ENCODE measurements at regions not wholly inside any gene's neighbourhood (a gene's known extent, or its start where the extent isn't known, plus 50 kb on each side); places are given as distances from the start of the nearest gene placed in this dataset.

- DNase-seq (no peak), ATAC-seq (ENCODE audit: poor library complexity) (no peak)
- no peak overlapping the region for H3K4me3 Mint-ChIP-seq
- no peaks in the 10 kb centered on the region for H3K27me3 Mint-ChIP-seq
- intact Hi-C loops (cut with DNase I, micrococcal nuclease) = no loop called here
- H3K9me3 Mint-ChIP-seq = no peaks in the 10 kb centered on the region
- ChIA-PET POLR2A (no interaction called here), CTCF (no interaction called here)
- H3K4me1 Mint-ChIP-seq (ENCODE audit: low read depth) = peaks cover 5% of the 10 kb centered on the region
- Histone ChIP-seq H3K4me3 (ENCODE audit: low read length) (no peak overlapping the region), H3K9me3 (ENCODE audit: control insufficient read depth in 1 of 2, insufficient read depth in 1 of 2, low read length in 2 of 2) (no peaks in the 10 kb centered on the region), H3K27ac (ENCODE audit: low read depth in 1 of 2, low read length in 2 of 2) (no peak overlapping the region), H3K27me3 (ENCODE audit: control insufficient read depth in 1 of 2, insufficient read depth in 2 of 2, low read length in 2 of 2) (no peaks in the 10 kb centered on the region), H3K4me1 (ENCODE audit: insufficient read depth, low read length) (no peaks in the 10 kb centered on the region), H3K36me3 (ENCODE audit: insufficient read depth, low read length) (no peaks in the 10 kb centered on the region)
- TF ChIP-seq, protein P1, sequence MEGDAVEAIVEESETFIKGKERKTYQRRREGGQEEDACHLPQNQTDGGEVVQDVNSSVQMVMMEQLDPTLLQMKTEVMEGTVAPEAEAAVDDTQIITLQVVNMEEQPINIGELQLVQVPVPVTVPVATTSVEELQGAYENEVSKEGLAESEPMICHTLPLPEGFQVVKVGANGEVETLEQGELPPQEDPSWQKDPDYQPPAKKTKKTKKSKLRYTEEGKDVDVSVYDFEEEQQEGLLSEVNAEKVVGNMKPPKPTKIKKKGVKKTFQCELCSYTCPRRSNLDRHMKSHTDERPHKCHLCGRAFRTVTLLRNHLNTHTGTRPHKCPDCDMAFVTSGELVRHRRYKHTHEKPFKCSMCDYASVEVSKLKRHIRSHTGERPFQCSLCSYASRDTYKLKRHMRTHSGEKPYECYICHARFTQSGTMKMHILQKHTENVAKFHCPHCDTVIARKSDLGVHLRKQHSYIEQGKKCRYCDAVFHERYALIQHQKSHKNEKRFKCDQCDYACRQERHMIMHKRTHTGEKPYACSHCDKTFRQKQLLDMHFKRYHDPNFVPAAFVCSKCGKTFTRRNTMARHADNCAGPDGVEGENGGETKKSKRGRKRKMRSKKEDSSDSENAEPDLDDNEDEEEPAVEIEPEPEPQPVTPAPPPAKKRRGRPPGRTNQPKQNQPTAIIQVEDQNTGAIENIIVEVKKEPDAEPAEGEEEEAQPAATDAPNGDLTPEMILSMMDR (IDR thresholded peaks at IDR 0.05) = no peak
- no peak overlapping the region for H3K27ac Mint-ChIP-seq
- no peaks in the 10 kb centered on the region for H3K36me3 Mint-ChIP-seq (ENCODE audit: low read depth)
Observed at GRCh38 chr13:32905864-32906180, 110.4 kb upstream of the KL start.

DNA sequence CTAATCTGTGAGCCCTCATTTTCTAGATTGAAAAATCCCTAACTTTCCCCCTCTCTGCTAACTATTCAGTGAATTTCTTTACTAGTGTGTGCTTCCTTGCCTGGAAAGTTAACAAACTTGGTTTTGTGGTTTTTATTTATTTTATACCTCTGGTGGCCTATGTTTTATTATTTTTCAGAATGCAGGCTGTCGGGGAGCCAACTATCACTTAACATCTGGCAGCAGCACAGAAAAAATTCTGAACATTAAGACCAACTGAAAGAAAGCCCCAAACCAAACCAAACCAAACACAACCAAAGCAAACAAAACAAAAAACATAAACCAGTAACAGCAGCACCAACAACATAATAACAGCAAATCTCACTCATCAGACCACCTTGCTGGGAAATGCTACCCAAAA lies 109.0 kb upstream of the KL start:
- Mint-ChIP-seq H3K27ac (no peak overlapping the region), H3K9me3 (no peaks in the 10 kb centered on the region), H3K27me3 (no peaks in the 10 kb centered on the region), H3K4me3 (no peak overlapping the region), H3K4me1 (ENCODE audit: low read depth) (peaks cover 5% of the 10 kb centered on the region), H3K36me3 (ENCODE audit: low read depth) (no peaks in the 10 kb centered on the region)
- Histone ChIP-seq H3K36me3 (ENCODE audit: insufficient read depth, low read length) (no peaks in the 10 kb centered on the region), H3K9me3 (ENCODE audit: control insufficient read depth in 1 of 2, insufficient read depth in 1 of 2, low read length in 2 of 2) (no peaks in the 10 kb centered on the region), H3K4me1 (ENCODE audit: insufficient read depth, low read length) (no peaks in the 10 kb centered on the region), H3K27ac (ENCODE audit: low read depth in 1 of 2, low read length in 2 of 2) (no peak overlapping the region), H3K27me3 (ENCODE audit: control insufficient read depth in 1 of 2, insufficient read depth in 2 of 2, low read length in 2 of 2) (no peaks in the 10 kb centered on the region), H3K4me3 (ENCODE audit: low read length) (no peak overlapping the region)
- ATAC-seq (ENCODE audit: poor library complexity) (no peak), DNase-seq (no peak)
- TF ChIP-seq, protein P1 (IDR thresholded peaks at IDR 0.05) = no peak
- intact Hi-C loops (cut with DNase I, micrococcal nuclease) = no loop called here
- ChIA-PET CTCF (no interaction called here), POLR2A (no interaction called here)

GRCh38 chr13:32910530-32910929 lies 105.7 kb upstream of the KL start:
- Mint-ChIP-seq H3K36me3 (ENCODE audit: low read depth) (no peaks in the 10 kb centered on the region), H3K27me3 (peaks cover 8% of the 10 kb centered on the region), H3K27ac (no peak overlapping the region), H3K4me3 (no peak overlapping the region), H3K4me1 (ENCODE audit: low read depth) (peaks cover under 1% of the 10 kb centered on the region), H3K9me3 (no peaks in the 10 kb centered on the region)
- ChIA-PET POLR2A (no interaction called here), CTCF (no interaction called here)
- intact Hi-C loops (cut with DNase I, micrococcal nuclease) = no loop called here
- ATAC-seq (ENCODE audit: poor library complexity) (no peak), DNase-seq (no peak)
- Histone ChIP-seq H3K4me3 (ENCODE audit: low read length) (no peak overlapping the region), H3K36me3 (ENCODE audit: insufficient read depth, low read length) (no peaks in the 10 kb centered on the region), H3K9me3 (ENCODE audit: control insufficient read depth in 1 of 2, insufficient read depth in 1 of 2, low read length in 2 of 2) (no peaks in the 10 kb centered on the region), H3K27ac (ENCODE audit: low read depth in 1 of 2, low read length in 2 of 2) (no peak overlapping the region), H3K4me1 (ENCODE audit: insufficient read depth, low read length) (no peaks in the 10 kb centered on the region), H3K27me3 (ENCODE audit: control insufficient read depth in 1 of 2, insufficient read depth in 2 of 2, low read length in 2 of 2) (no peaks in the 10 kb centered on the region)
- TF ChIP-seq, protein P1 (IDR thresholded peaks at IDR 0.05) = no peak

All from CD4-positive, alpha-beta T cell (primary cell).